IPS-18a (cell line): ENCODE measurements at regions not wholly inside any gene's neighbourhood (a gene's known extent, or its start where the extent isn't known, plus 50 kb on each side); places are given as distances from the start of the nearest gene placed in this dataset.

Source experiments
- H3K27ac ChIP-seq: one replicate; pipeline ENCODE4 v1.5.1; 2013; ENCODE audit warnings: low read length
- H3K27me3 ChIP-seq: one replicate; pipeline ENCODE4 v1.6.1; 2013; ENCODE audit warnings: mild to moderate bottlenecking, low read length; ENCODE audit not compliant: control insufficient read depth, insufficient read depth
- H3K36me3 ChIP-seq: one replicate; pipeline ENCODE4 v1.6.1; 2013; ENCODE audit warnings: low read depth, low read length; ENCODE audit not compliant: control insufficient read depth
- H3K4me1 ChIP-seq: one replicate; pipeline ENCODE4 v1.6.1; 2013; ENCODE audit warnings: low read depth, low read length; ENCODE audit not compliant: control insufficient read depth
- H3K4me3 ChIP-seq: one replicate; pipeline ENCODE4 v1.5.1; 2013; ENCODE audit warnings: low read length
- H3K9ac ChIP-seq: one replicate; pipeline ENCODE4 v1.6.1; 2013; ENCODE audit warnings: mild to moderate bottlenecking, low read length, moderate library complexity
- H3K9me3 ChIP-seq: one replicate; pipeline ENCODE4 v1.6.1; 2013; ENCODE audit warnings: low read depth, low read length; ENCODE audit not compliant: control insufficient read depth

GRCh38 chr6:134844120-134844519 lies 105.8 kb downstream of the ALDH8A1 start:
- Histone ChIP-seq H3K9ac (no peak overlapping the region), H3K4me1 (no peaks in the 10 kb centered on the region), H3K27ac (no peak overlapping the region), H3K4me3 (no peak overlapping the region), H3K36me3 (no peaks in the 10 kb centered on the region), H3K9me3 (no peaks in the 10 kb centered on the region), H3K27me3 (no peaks in the 10 kb centered on the region)

DNA sequence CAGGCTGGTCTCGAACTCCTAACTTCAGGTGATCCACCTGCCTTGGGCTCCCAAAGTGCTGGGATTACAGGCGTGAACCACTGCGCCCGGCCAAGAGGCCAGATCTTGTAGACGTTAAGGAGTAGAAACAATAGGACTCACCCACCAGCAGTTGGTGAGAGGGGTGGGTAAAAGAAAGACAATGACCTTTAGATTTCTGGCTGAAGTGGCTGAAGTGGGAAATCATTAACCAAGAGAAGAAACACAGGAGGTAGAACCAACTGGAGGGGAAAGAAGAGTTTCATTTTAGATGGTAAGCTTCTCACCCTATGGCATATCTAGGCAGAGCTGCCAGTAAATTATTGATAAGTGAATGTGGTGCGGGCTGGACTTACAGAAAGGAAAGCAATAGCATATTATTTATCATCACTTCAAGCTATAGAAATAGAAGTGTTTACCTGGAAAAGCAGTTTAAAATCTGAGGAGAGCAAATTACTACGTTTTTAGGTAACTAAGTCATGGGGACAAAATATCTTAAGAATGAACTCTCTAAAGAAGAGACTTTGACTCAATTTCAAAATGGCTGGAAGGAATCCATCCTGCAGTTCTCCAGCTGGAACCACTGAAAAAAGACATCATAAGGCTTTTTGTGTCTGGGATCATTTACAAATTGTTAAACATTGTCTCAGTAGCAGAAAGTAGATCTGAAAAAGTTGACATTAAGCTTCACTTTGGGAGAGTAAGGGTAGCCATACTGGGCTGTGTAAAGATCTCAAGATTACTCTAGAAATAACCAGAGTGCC lies 109.6 kb downstream of the ALDH8A1 start:
- Histone ChIP-seq H3K4me1 (no peaks in the 10 kb centered on the region), H3K27me3 (no peaks in the 10 kb centered on the region), H3K27ac (no peak overlapping the region), H3K36me3 (no peaks in the 10 kb centered on the region), H3K9me3 (no peaks in the 10 kb centered on the region), H3K9ac (no peak overlapping the region), H3K4me3 (no peak overlapping the region)

- H3K4me1 ChIP-seq = no peaks in the 10 kb centered on the region
- H3K27me3 ChIP-seq = no peaks in the 10 kb centered on the region
Measured at GRCh38 chr6:134835993-134836392, 113.9 kb downstream of the ALDH8A1 start.

DNA sequence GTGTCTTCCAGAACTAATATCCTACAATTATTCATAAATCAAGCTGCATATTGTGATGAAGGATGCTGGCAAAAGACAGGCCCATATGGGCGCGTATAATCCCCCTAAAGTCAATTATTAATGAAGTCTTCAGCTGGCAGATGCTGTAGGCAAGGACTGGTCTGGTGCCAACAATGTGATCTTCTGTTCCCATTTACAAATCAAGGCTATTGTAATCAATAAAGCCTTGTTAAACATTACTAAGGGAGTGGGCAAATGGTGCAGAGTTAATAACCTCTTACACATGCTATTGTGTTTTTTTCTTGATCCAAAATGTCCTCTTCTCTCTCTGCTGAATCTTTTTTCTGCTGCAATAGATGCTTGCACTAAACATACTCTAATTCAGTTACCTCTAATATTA lies 119.0 kb downstream of the ALDH8A1 start:
- no peaks in the 10 kb centered on the region for H3K4me1 ChIP-seq
- H3K27me3 ChIP-seq = no peaks in the 10 kb centered on the region
- no peak overlapping the region for H3K4me3 ChIP-seq
- no peaks in the 10 kb centered on the region for H3K9me3 ChIP-seq
- H3K27ac ChIP-seq = no peak overlapping the region
- H3K9ac ChIP-seq = no peak overlapping the region
- H3K36me3 ChIP-seq = no peaks in the 10 kb centered on the region

More at GRCh38 chr6:134835993-134836392, 113.9 kb downstream of the ALDH8A1 start:
- H3K9ac ChIP-seq = no peak overlapping the region
- no peak overlapping the region for H3K27ac ChIP-seq
- no peak overlapping the region for H3K4me3 ChIP-seq
- no peaks in the 10 kb centered on the region for H3K36me3 ChIP-seq
- H3K9me3 ChIP-seq = no peaks in the 10 kb centered on the region

- H3K4me1 ChIP-seq = no peaks in the 10 kb centered on the region
- H3K27me3 ChIP-seq = no peaks in the 10 kb centered on the region
- H3K36me3 ChIP-seq = no peaks in the 10 kb centered on the region
- no peak overlapping the region for H3K4me3 ChIP-seq
- H3K9me3 ChIP-seq = no peaks in the 10 kb centered on the region
- no peak overlapping the region for H3K27ac ChIP-seq
- no peak overlapping the region for H3K9ac ChIP-seq
Measured at GRCh38 chr6:134830194-134830593, 119.7 kb downstream of the ALDH8A1 start.

DNA sequence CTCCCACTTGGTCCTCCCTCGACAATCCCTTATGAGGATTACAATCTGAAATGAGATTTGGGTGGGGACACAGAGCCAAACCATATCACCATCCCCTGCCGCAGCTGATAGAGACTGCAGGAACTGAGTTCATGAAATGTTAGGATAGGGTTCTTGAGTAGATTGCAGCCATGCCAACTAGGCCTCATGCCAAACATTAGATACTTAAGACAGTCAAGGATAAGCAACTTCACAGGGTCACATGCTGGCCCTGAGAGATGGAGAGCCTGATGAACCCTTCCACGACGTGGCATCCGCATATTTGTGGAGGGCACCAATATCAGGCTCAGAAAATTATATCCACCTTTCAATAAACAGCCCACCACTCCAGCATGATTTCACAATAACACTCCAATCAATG lies 121.3 kb downstream of the ALDH8A1 start:
- Histone ChIP-seq H3K27ac (no peak overlapping the region), H3K9ac (no peak overlapping the region), H3K36me3 (no peaks in the 10 kb centered on the region)

DNA sequence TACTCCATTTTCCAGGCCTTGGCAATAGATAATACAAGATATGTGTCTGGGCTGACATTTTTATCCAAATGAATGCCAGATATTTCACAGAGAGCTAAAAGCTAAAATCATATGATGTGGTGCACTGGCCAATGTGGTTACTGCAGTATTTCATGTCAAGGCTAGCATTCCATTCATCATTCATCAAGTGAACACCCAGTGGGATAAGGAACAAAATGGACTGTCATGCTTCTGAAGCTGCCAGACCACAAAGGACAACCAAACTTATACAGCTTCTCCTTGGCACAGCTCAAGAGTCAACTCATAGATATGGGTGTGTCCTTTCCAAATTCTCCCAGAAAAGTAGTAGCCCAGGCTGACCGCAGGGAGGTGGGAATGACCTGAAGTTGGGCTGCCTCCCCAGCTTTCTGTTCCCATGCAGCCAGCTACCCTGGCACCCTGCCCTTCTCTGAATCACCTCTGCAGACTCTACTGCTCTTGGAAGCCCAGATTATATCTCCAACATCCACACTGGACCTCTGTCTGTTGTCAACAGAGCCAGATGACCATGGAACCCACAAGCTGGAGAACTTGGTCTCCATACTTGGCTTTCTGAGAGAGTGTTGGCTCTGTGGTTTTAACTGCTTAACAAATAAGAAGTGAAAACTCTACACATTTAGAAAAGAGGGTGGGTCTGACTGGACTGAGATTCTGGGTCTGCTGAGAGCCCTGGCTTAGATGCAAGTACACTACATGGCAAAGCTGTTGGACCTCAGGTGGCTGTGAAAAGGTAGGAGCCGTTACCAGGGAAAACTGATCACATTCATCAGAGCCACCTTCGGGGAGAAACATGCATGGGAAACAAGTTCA lies 122.8 kb downstream of the ALDH8A1 start:
- no peak overlapping the region for H3K9ac ChIP-seq
- H3K9me3 ChIP-seq = no peaks in the 10 kb centered on the region

More for the DNA sequence above, 121.3 kb downstream of the ALDH8A1 start:
- Histone ChIP-seq H3K4me3 (no peak overlapping the region), H3K4me1 (no peaks in the 10 kb centered on the region), H3K9me3 (no peaks in the 10 kb centered on the region), H3K27me3 (no peaks in the 10 kb centered on the region)

GRCh38 chr6:134823710-134824034 lies 126.2 kb downstream of the ALDH8A1 start:
- no peak overlapping the region for H3K4me3 ChIP-seq
- no peak overlapping the region for H3K27ac ChIP-seq
- H3K9me3 ChIP-seq = no peaks in the 10 kb centered on the region
- H3K9ac ChIP-seq = no peak overlapping the region
- H3K27me3 ChIP-seq = no peaks in the 10 kb centered on the region
- no peaks in the 10 kb centered on the region for H3K4me1 ChIP-seq
- no peaks in the 10 kb centered on the region for H3K36me3 ChIP-seq

More for the DNA sequence above, 122.8 kb downstream of the ALDH8A1 start:
- H3K4me3 ChIP-seq = no peak overlapping the region
- no peak overlapping the region for H3K27ac ChIP-seq
- no peaks in the 10 kb centered on the region for H3K36me3 ChIP-seq
- no peaks in the 10 kb centered on the region for H3K4me1 ChIP-seq
- H3K27me3 ChIP-seq = no peaks in the 10 kb centered on the region

- no peak overlapping the region for H3K9ac ChIP-seq
- no peak overlapping the region for H3K27ac ChIP-seq
- H3K9me3 ChIP-seq = no peaks in the 10 kb centered on the region
- H3K4me3 ChIP-seq = no peak overlapping the region
- no peaks in the 10 kb centered on the region for H3K27me3 ChIP-seq
- no peaks in the 10 kb centered on the region for H3K36me3 ChIP-seq
- no peaks in the 10 kb centered on the region for H3K4me1 ChIP-seq
Measured at GRCh38 chr6:134822920-134823709, 126.8 kb downstream of the ALDH8A1 start.

DNA sequence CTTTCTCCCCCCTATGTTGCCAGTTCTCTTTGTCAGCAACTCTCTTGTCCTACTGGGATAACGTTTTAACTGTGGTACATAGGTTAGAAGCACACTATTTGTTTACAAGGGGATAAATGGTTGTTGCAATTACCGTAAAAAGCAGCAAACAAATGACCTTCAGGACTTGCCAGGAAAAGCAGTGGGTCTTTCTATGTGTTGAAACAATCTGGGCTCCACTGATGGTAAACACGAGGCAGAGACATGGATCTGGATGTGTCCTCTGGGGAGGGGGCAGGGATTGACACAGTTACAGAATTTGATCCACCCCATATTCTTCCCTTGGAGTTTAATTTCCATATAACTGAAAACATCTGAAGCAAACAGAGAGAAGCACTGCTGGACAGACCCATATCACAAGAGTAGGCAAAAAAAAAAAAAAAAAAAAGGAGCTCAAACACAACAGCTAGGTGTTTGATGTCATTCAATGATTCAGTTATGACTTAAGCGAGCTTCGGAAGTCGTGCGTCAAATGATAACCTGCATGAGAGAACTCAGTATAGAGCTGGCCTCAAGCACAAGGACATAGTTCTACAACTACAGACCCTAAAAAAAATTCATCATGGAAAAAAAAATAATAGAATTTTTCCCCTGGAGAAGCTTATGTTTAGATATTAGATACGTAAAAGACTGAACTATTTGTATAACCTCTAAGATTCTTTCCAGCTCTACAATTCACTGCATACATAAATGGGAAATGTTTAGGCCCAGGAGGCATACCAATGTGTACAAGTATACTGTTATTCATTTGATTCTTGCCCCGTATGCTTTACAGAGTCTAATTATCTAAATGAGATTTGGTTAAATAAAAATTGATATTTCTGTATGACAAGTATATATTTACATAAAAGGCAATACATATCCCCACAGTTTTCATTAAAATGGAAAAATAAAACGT lies 127.7 kb downstream of the ALDH8A1 start:
- Histone ChIP-seq H3K27ac (no peak overlapping the region), H3K27me3 (no peaks in the 10 kb centered on the region), H3K9me3 (no peaks in the 10 kb centered on the region), H3K36me3 (no peaks in the 10 kb centered on the region), H3K9ac (no peak overlapping the region), H3K4me3 (no peak overlapping the region), H3K4me1 (no peaks in the 10 kb centered on the region)
